ENCODE measurements at regions not wholly inside any gene's neighbourhood (a gene's known extent, or its start where the extent isn't known, plus 50 kb on each side); places are given as distances from the start of the nearest gene placed in this dataset.
A peak's percentile ranks its signal among the peaks of the same experiment; 100 is the strongest.

DNA sequence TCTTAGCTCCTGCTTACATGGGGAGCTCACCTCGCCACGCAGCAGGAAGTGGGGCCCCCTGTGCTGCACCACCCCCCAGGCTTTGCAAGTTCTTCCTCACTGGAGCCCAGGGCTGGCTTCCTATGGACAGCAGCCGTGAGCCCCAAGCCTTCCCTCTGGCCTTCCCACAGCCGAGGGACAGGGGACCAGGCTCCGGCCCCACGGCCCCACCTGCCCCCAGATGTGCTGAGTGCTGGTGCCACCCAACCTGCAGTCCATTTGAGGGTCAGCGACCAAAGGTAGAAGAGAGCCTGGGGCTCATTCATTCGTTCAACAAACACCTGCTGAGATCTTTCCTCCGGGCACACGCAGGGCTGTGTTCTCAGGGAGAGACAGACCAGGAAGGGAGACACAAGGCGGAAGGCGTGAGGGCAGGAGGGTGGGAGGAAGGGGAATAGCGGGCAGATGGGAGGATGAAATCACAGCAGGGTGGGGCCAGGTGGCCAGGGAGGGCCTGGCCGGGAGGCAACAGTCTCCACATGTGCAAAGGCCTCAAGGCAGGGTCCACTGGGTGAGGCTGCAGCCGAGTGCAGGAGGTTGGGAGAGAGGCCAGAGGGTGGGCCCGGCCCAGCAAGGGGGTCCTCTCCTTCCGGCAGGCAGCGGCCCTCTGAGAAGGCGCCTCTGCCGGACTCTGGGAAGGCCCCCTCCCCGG lies 100.1 kb downstream of the FOXL3 start:
- intact Hi-C loops (cut with DNase I; ENCODE audit: low total_unique reads): no loop called here
- no peak for DNase-seq (ENCODE audit: low spot score in 2 of 2)

DNA sequence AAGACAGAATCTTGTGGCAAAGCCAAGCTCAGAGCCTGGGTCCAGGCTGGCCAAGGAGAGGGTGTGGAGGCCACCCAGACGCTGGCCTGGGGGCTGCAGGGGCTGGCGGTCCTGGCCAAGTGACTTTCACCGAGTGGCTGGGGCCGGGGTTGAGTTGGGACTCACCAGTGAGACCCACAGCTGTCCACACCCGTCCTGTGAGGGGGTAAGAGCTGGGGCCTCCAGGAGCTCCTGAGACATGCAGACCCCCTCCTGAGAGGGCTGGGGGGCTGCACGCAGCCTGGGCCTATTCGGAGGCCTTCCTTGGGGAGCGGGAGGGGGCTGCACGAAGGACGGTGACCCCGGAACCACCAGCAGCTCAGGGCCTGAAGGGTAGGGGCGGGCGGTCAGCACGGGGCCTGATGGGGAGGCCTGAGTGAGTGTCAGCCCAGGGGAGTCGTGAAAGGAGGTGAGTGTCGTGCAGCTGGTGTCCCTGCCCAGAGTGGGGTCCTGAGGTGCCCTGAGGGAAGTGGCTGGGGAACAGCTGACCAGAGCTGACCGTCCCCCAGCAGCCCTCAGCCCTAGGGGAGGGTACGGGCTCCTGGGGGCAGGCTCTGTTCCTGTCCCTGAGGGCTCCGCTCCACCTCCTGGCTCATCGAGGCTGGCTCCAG lies 100.9 kb downstream of the FOXL3 start:
- Histone ChIP-seq H3K27ac (peak overlapping the region; percentile 63 to 69), H3K36me3 (no peaks in the 10 kb centered on the region), H3K27me3 (no peaks in the 10 kb centered on the region), H3K4me1 (no peaks in the 10 kb centered on the region), H3K9me3 (peaks cover 5 to 9% of the 10 kb centered on the region in 2 donors), H3K4me3 (no peak overlapping the region)
- intact Hi-C loops (cut with DNase I; ENCODE audit: low total_unique reads): no loop called here
- no peak for TF ChIP-seq POLR2A (IDR thresholded peaks at IDR 0.05)
- no peak for TF ChIP-seq POLR2AphosphoS5 (IDR thresholded peaks at IDR 0.05)
- TF ChIP-seq, protein P1, sequence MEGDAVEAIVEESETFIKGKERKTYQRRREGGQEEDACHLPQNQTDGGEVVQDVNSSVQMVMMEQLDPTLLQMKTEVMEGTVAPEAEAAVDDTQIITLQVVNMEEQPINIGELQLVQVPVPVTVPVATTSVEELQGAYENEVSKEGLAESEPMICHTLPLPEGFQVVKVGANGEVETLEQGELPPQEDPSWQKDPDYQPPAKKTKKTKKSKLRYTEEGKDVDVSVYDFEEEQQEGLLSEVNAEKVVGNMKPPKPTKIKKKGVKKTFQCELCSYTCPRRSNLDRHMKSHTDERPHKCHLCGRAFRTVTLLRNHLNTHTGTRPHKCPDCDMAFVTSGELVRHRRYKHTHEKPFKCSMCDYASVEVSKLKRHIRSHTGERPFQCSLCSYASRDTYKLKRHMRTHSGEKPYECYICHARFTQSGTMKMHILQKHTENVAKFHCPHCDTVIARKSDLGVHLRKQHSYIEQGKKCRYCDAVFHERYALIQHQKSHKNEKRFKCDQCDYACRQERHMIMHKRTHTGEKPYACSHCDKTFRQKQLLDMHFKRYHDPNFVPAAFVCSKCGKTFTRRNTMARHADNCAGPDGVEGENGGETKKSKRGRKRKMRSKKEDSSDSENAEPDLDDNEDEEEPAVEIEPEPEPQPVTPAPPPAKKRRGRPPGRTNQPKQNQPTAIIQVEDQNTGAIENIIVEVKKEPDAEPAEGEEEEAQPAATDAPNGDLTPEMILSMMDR (IDR thresholded peaks at IDR 0.05): no peak
- DNase-seq (ENCODE audit: low spot score in 2 of 2): peak in 1 of 2 donors; percentile 17

More for the DNA sequence above, 100.1 kb downstream of the FOXL3 start:
- no peaks in the 10 kb centered on the region for H3K36me3 ChIP-seq
- H3K4me1 ChIP-seq: no peaks in the 10 kb centered on the region
- H3K27me3 ChIP-seq: no peaks in the 10 kb centered on the region
- TF ChIP-seq, protein P1 (IDR thresholded peaks at IDR 0.05): no peak
- TF ChIP-seq POLR2AphosphoS5 (IDR thresholded peaks at IDR 0.05) (no peak), POLR2A (IDR thresholded peaks at IDR 0.05) (no peak)
- H3K9me3 ChIP-seq: peaks cover under 1% of the 10 kb centered on the region in 2 donors
- peak overlapping the region; percentile 12 to 63 for H3K27ac ChIP-seq
- no peak overlapping the region for H3K4me3 ChIP-seq

- Histone ChIP-seq H3K9me3 (peaks cover 9 to 12% of the 10 kb centered on the region in 2 donors), H3K27me3 (no peaks in the 10 kb centered on the region), H3K4me1 (no peaks in the 10 kb centered on the region), H3K27ac (peak overlapping the region; percentile 65 to 69), H3K36me3 (no peaks in the 10 kb centered on the region), H3K4me3 (no peak overlapping the region)
- intact Hi-C loops (cut with DNase I; ENCODE audit: low total_unique reads): no loop called here
- peak; percentile 51 to 69 for DNase-seq (ENCODE audit: low spot score in 2 of 2)
- TF ChIP-seq POLR2AphosphoS5 (IDR thresholded peaks at IDR 0.05): no peak
- no peak for TF ChIP-seq POLR2A (IDR thresholded peaks at IDR 0.05)
- TF ChIP-seq, protein P1 (IDR thresholded peaks at IDR 0.05): no peak
Measured at GRCh38 chr7:391411-391951, 101.5 kb downstream of the FOXL3 start.

DNA sequence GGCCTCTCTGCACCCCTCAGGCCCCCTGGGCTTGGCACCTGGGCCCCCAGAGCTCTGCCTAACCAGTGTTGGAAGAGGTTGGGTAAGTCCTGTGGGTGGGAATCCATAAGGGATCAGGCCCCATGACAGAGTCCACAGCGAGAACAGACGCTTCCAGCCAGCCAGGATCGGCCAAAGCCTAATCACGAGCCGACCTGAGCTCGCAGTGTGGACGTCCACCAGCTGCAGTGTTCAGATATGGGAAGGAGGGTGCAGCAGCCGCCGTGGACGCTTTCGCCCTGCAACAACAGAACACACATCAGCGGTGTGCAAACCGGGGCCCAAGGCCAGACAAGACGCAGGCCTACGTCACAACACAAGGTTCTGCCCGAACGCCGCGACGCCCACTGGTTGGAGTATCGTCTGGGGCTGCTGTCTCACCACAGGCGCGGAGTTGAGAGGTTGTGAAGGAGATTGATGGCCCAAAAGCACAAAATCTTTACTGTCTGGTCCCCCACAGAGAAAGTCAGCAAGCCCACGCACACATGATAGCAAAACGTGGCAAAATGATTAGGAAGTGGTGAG lies 102.1 kb downstream of the FOXL3 start:
- TF ChIP-seq, protein P1 (IDR thresholded peaks at IDR 0.05): no peak
- TF ChIP-seq POLR2AphosphoS5 (IDR thresholded peaks at IDR 0.05) (no peak), POLR2A (IDR thresholded peaks at IDR 0.05) (no peak)
- DNase-seq (ENCODE audit: low spot score in 2 of 2): peak in 1 of 2 donors; percentile 17
- Histone ChIP-seq H3K36me3 (no peaks in the 10 kb centered on the region), H3K9me3 (peaks cover 12 to 14% of the 10 kb centered on the region in 2 donors), H3K27me3 (no peaks in the 10 kb centered on the region), H3K27ac (peak overlapping the region; percentile 65 to 69), H3K4me3 (no peak overlapping the region), H3K4me1 (no peaks in the 10 kb centered on the region)
- intact Hi-C loops (cut with DNase I; ENCODE audit: low total_unique reads): no loop called here

DNA sequence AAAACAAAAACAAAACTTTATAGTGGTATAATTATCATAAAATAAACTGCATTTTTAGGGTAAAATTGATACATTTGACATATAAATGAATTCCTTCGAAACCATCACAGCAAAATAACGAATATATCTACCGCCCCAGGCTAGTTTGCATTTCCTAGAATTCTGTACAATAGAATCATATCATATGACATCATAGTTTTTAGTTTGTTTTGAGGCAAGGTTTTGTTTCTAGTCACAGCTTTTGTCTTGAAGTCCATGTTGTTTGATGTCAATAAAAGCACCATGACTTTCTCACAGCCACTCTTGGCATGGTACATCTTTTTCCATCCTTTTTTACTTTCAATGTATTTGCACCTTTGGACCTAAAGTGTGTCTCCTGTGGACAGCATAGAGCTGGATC lies 102.9 kb downstream of the FOXL3 start:
- intact Hi-C loops (cut with DNase I; ENCODE audit: low total_unique reads): no loop called here
- Histone ChIP-seq H3K4me3 (no peak overlapping the region), H3K27me3 (no peaks in the 10 kb centered on the region), H3K4me1 (no peaks in the 10 kb centered on the region), H3K36me3 (no peaks in the 10 kb centered on the region), H3K27ac (no peak overlapping the region), H3K9me3 (peaks cover 13 to 15% of the 10 kb centered on the region in 2 donors)
- no peak for DNase-seq (ENCODE audit: low spot score in 2 of 2)
- TF ChIP-seq POLR2AphosphoS5 (IDR thresholded peaks at IDR 0.05) (no peak), POLR2A (IDR thresholded peaks at IDR 0.05) (no peak)
- TF ChIP-seq, protein P1 (IDR thresholded peaks at IDR 0.05): no peak

Measured in breast epithelium (tissue), 4 donors.